OCI-LY3 (cell line): ENCODE measurements at regions not wholly inside any gene's neighbourhood (a gene's known extent, or its start where the extent isn't known, plus 50 kb on each side); places are given as distances from the start of the nearest gene placed in this dataset.

Experiments used
- CTCF ChIP-seq: fragments of 200-600, 300-600 bp; sonication (generic); IDR thresholded peaks from 2 replicates; pipeline ENCODE4 v1.5.1; 2014; ENCODE audit warnings: antibody characterized with exemption, low read length, low read depth
- EZH2phosphoT487 ChIP-seq: fragments of 200-600 bp; shearing (Covaris generic); IDR thresholded peaks from 2 replicates; pipeline ENCODE4 v1.6.1; 2018; ENCODE audit warnings: antibody characterized with exemption, mixed run types, low read depth

GRCh38 chr15:93384886-93385285, 295.9 kb upstream of the RGMA start:
- TF ChIP-seq CTCF: no peak
- TF ChIP-seq EZH2phosphoT487: no peak
